Upper lobe of right lung (tissue), 1 donor: ENCODE measurements at regions not wholly inside any gene's neighbourhood (a gene's known extent, or its start where the extent isn't known, plus 50 kb on each side); places are given as distances from the start of the nearest gene placed in this dataset.

Experiments
- ATAC-seq: fragments of 200-7000 bp; cut with Tn5 transposase; one replicate; pipeline ENCODE4 v1.9.1; 2020; ENCODE audit warnings: mild to moderate bottlenecking, moderate library complexity
- DNase-seq: peaks from one replicate; pipeline ENCODE4 v3.0.0-alpha.2; 2020
- H3K27ac ChIP-seq: fragments of 200-600 bp; one replicate; pipeline ENCODE4 v1.8.0; 2022
- H3K27me3 ChIP-seq: fragments of 200-600 bp; one replicate; pipeline ENCODE4 v1.8.0; 2022; ENCODE audit warnings: mild to moderate bottlenecking
- H3K36me3 ChIP-seq: fragments of 200-600 bp; one replicate; pipeline ENCODE4 v1.8.0; 2022
- H3K4me1 ChIP-seq: fragments of 200-600 bp; one replicate; pipeline ENCODE4 v1.8.0; 2022
- H3K4me3 ChIP-seq: fragments of 200-600 bp; one replicate; pipeline ENCODE4 v1.8.0; 2022; ENCODE audit warnings: mild to moderate bottlenecking
- H3K9me3 ChIP-seq: fragments of 200-600 bp; one replicate; pipeline ENCODE4 v1.8.0; 2022
- CTCF ChIP-seq: fragments of 200-600 bp; IDR thresholded peaks from one replicate; pipeline ENCODE4 v1.8.0; 2022; ENCODE audit warnings: antibody characterized with exemption
- intact Hi-C: fragments of 100-400 bp; cut with DNase I; formaldehyde crosslinking; loops from one replicate; pipeline ENCODE4 v1.11.0; 2022
- donor health status: DM: no; HTN: yes; CAD: no; lungs with severe emphysema.

GRCh38 chr22:49565516-49565855 lies 262.2 kb downstream of the BRD1 start:
- intact Hi-C loops, result no loop called here
- no peak overlapping the region for H3K27ac ChIP-seq
- H3K4me1 ChIP-seq, result no peaks in the 10 kb centered on the region
- no peak for TF ChIP-seq CTCF
- DNase-seq, result no peak
- no peaks in the 10 kb centered on the region for H3K9me3 ChIP-seq
- no peaks in the 10 kb centered on the region for H3K36me3 ChIP-seq
- H3K4me3 ChIP-seq, result no peak overlapping the region
- no peaks in the 10 kb centered on the region for H3K27me3 ChIP-seq
- no peak for ATAC-seq

DNA sequence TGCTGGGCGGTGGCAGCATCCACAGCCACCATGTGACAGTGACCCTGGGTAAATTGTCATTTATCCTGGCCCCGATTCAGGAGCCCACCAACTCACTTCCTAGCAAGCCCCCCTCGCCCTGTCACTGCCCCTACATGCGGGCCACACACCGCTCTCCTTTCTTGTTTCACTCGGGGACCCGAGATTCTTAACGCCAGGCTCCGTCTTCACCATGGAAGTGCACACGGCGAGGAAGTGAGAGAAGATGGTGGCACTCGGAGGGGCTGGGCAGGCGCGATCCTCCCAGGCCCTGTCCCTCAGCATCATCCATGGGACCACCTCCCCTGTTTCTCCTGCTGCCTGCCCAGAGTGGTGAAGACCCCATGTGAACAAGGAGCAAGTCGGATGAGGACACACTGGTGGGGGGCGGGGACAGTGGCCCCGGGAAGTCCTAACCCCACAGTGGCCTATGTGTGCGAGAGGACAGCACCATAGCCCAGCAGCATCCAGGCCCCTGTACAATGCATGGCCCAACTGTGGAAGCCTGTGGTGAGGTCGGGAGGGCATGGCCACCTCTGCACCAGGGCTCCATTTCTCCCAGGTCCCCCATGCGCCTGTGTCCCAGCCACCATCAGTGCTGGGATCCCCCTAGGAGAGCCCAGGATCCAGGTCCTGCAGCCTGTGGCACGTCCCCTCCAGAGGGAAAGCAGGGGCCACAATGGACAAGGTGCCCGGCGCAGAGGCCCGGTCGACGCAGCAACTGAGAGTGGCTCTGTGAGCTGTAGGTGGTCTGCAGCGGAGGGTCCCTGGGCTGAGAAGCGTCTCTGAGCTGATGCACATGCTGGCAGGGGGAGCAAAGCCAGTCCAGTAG lies 262.8 kb downstream of the BRD1 start:
- peak; percentile 6 for ATAC-seq
- TF ChIP-seq CTCF, result no peak
- Histone ChIP-seq H3K27me3 (no peaks in the 10 kb centered on the region), H3K4me1 (no peaks in the 10 kb centered on the region), H3K27ac (no peak overlapping the region), H3K9me3 (no peaks in the 10 kb centered on the region), H3K4me3 (no peak overlapping the region), H3K36me3 (no peaks in the 10 kb centered on the region)
- no peak for DNase-seq
- intact Hi-C loops, result no loop called here

GRCh38 chr22:49564054-49564453 lies 263.6 kb downstream of the BRD1 start:
- H3K9me3 ChIP-seq, result no peaks in the 10 kb centered on the region
- H3K4me3 ChIP-seq, result no peak overlapping the region
- intact Hi-C loops, result no loop called here
- no peak for TF ChIP-seq CTCF
- DNase-seq, result no peak
- no peaks in the 10 kb centered on the region for H3K27me3 ChIP-seq
- H3K27ac ChIP-seq, result no peak overlapping the region
- no peak for ATAC-seq
- H3K36me3 ChIP-seq, result no peaks in the 10 kb centered on the region
- H3K4me1 ChIP-seq, result no peaks in the 10 kb centered on the region

- H3K27ac ChIP-seq, result no peak overlapping the region
Measured at GRCh38 chr22:49562685-49563249, 264.9 kb downstream of the BRD1 start.

DNA sequence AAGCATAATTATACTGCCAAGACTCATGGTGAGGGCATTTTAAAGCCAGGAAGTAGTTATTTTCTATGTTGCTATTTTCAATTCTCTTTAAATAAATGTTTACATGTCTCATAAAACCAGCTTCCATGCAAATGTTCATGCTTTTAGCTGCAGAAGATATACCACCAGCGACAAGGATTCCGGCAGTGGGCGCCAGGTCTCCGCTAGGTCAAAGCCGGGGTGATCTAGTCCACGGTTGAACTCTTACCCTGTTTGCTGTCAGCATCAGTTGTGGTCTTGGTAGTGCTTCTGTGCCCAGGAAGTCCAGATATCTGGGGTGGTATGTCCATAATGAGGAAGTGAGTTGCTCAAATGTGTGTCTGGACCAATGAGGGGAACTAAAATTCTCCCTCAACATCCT lies 265.7 kb downstream of the BRD1 start:
- ATAC-seq, result no peak
- H3K4me3 ChIP-seq, result no peak overlapping the region
- no peaks in the 10 kb centered on the region for H3K9me3 ChIP-seq
- TF ChIP-seq CTCF, result no peak
- H3K36me3 ChIP-seq, result no peaks in the 10 kb centered on the region
- H3K27me3 ChIP-seq, result no peaks in the 10 kb centered on the region
- no peaks in the 10 kb centered on the region for H3K4me1 ChIP-seq
- intact Hi-C loops, result no loop called here
- no peak for DNase-seq
- H3K27ac ChIP-seq, result no peak overlapping the region

More at GRCh38 chr22:49562685-49563249, 264.9 kb downstream of the BRD1 start:
- no peak for TF ChIP-seq CTCF
- Histone ChIP-seq H3K4me1 (no peaks in the 10 kb centered on the region), H3K9me3 (no peaks in the 10 kb centered on the region), H3K36me3 (no peaks in the 10 kb centered on the region), H3K27me3 (no peaks in the 10 kb centered on the region), H3K4me3 (no peak overlapping the region)
- DNase-seq (no peak), ATAC-seq (no peak)
- intact Hi-C loops, result no loop called here
